Stimulated activated naive B cell treated with anti-CD40 and anti-IgM and Interleukin-4, amounts not matched to agents 10 μg/mL and 1 μg/mL and 100 μg/mL, for 72 hours (primary cell): ENCODE measurements at regions not wholly inside any gene's neighbourhood (a gene's known extent, or its start where the extent isn't known, plus 50 kb on each side); places are given as distances from the start of the nearest gene placed in this dataset.

Experiments used
- ATAC-seq, 2 donors: fragments of 150-1000 bp; cut with Tn5 transposase; replicated peaks; 2 replicates each; pipeline ENCODE4 v1.10.0; 2021; ENCODE audit warnings: moderate library complexity in 1 of 2
- DNase-seq: peaks from one replicate; pipeline ENCODE4 v3.0.0; 2021
- H3K27ac Mint-ChIP-seq: one replicate; pipeline ENCODE4 v1.8.0; 2022; ENCODE audit warnings: mild to moderate bottlenecking, mixed read lengths
- H3K27me3 Mint-ChIP-seq, 2 donors: one replicate each; pipeline ENCODE4 v1.8.0; 2022; ENCODE audit warnings: mixed read lengths in 2 of 2
- H3K36me3 Mint-ChIP-seq, 2 donors: one replicate each; pipeline ENCODE4 v1.8.0; 2022; ENCODE audit warnings: mixed read lengths in 2 of 2, mild to moderate bottlenecking in 1 of 2
- H3K4me1 Mint-ChIP-seq, 2 donors: one replicate each; pipeline ENCODE4 v1.8.0; 2022; ENCODE audit warnings: mixed read lengths in 2 of 2, mild to moderate bottlenecking in 1 of 2
- H3K4me3 Mint-ChIP-seq, 2 donors: one replicate each; pipeline ENCODE4 v1.8.0; 2022; ENCODE audit warnings: mild to moderate bottlenecking in 2 of 2, mixed read lengths in 2 of 2, moderate library complexity in 1 of 2
- H3K9me3 Mint-ChIP-seq, 2 donors: one replicate each; pipeline ENCODE4 v1.8.0; 2022; ENCODE audit warnings: mixed read lengths in 2 of 2, mild to moderate bottlenecking in 1 of 2

- ATAC-seq (no peak), DNase-seq (no peak)
- Mint-ChIP-seq H3K36me3 (no peaks in the 10 kb centered on the region), H3K4me3 (no peak overlapping the region), H3K27me3 (no peaks in the 10 kb centered on the region), H3K9me3 (peaks cover 4 to 6% of the 10 kb centered on the region in 2 donors), H3K4me1 (no peaks in the 10 kb centered on the region), H3K27ac (no peak overlapping the region)
Measured at GRCh38 chr16:5885521-5885920, 787.9 kb upstream of the EEF2KMT start.

GRCh38 chr16:5884996-5885395, 787.4 kb upstream of the EEF2KMT start:
- Mint-ChIP-seq H3K4me3 (no peak overlapping the region), H3K9me3 (peaks cover 4 to 6% of the 10 kb centered on the region in 2 donors), H3K4me1 (no peaks in the 10 kb centered on the region), H3K27ac (no peak overlapping the region), H3K36me3 (no peaks in the 10 kb centered on the region), H3K27me3 (no peaks in the 10 kb centered on the region)
- DNase-seq (no peak), ATAC-seq (no peak)

GRCh38 chr16:5884339-5884738, 786.7 kb upstream of the EEF2KMT start:
- Mint-ChIP-seq H3K27me3 (no peaks in the 10 kb centered on the region), H3K4me3 (no peak overlapping the region), H3K4me1 (no peaks in the 10 kb centered on the region), H3K9me3 (peaks cover 4 to 6% of the 10 kb centered on the region in 2 donors), H3K27ac (no peak overlapping the region), H3K36me3 (no peaks in the 10 kb centered on the region)
- no peak for ATAC-seq
- no peak for DNase-seq

- H3K27ac Mint-ChIP-seq, result no peak overlapping the region
- DNase-seq, result no peak
- no peak overlapping the region for H3K4me3 Mint-ChIP-seq
- no peaks in the 10 kb centered on the region for H3K36me3 Mint-ChIP-seq
- H3K9me3 Mint-ChIP-seq, result peaks cover 0 to 6% of the 10 kb centered on the region in 2 donors
- H3K27me3 Mint-ChIP-seq, result no peaks in the 10 kb centered on the region
- no peaks in the 10 kb centered on the region for H3K4me1 Mint-ChIP-seq
- ATAC-seq, result no peak
Measured at GRCh38 chr16:5882087-5882640, 784.6 kb upstream of the EEF2KMT start.

GRCh38 chr16:5875416-5875815, 777.8 kb upstream of the EEF2KMT start:
- DNase-seq (no peak), ATAC-seq (no peak)
- Mint-ChIP-seq H3K4me3 (no peak overlapping the region), H3K4me1 (no peaks in the 10 kb centered on the region), H3K27ac (no peak overlapping the region), H3K27me3 (peaks cover 0 to 1% of the 10 kb centered on the region in 2 donors), H3K36me3 (no peaks in the 10 kb centered on the region), H3K9me3 (peaks cover 0 to 6% of the 10 kb centered on the region in 2 donors)

- ATAC-seq (no peak), DNase-seq (no peak)
- Mint-ChIP-seq H3K9me3 (peaks cover 0 to 8% of the 10 kb centered on the region in 2 donors), H3K4me1 (no peaks in the 10 kb centered on the region), H3K4me3 (no peak overlapping the region), H3K36me3 (no peaks in the 10 kb centered on the region), H3K27ac (no peak overlapping the region), H3K27me3 (peaks cover 0 to 5% of the 10 kb centered on the region in 2 donors)
Measured at GRCh38 chr16:5874899-5875298, 777.3 kb upstream of the EEF2KMT start.

GRCh38 chr16:5873221-5873620, 775.6 kb upstream of the EEF2KMT start:
- no peak for ATAC-seq
- Mint-ChIP-seq H3K27ac (no peak overlapping the region), H3K27me3 (peaks cover 0 to 5% of the 10 kb centered on the region in 2 donors), H3K4me1 (no peaks in the 10 kb centered on the region), H3K9me3 (peaks cover 0 to 8% of the 10 kb centered on the region in 2 donors), H3K4me3 (no peak overlapping the region), H3K36me3 (no peaks in the 10 kb centered on the region)
- DNase-seq, result no peak

- peaks cover 0 to 5% of the 10 kb centered on the region in 2 donors for H3K27me3 Mint-ChIP-seq
- H3K36me3 Mint-ChIP-seq, result no peaks in the 10 kb centered on the region
- H3K9me3 Mint-ChIP-seq, result peaks cover 0 to 8% of the 10 kb centered on the region in 2 donors
- no peaks in the 10 kb centered on the region for H3K4me1 Mint-ChIP-seq
- no peak for DNase-seq
- ATAC-seq, result no peak
- H3K4me3 Mint-ChIP-seq, result no peak overlapping the region
- no peak overlapping the region for H3K27ac Mint-ChIP-seq
Measured at GRCh38 chr16:5870886-5871691, 773.5 kb upstream of the EEF2KMT start.

GRCh38 chr16:5867250-5867649, 769.7 kb upstream of the EEF2KMT start:
- peaks cover under 1 to 9% of the 10 kb centered on the region in 2 donors for H3K9me3 Mint-ChIP-seq
- no peak overlapping the region for H3K4me3 Mint-ChIP-seq
- no peaks in the 10 kb centered on the region for H3K4me1 Mint-ChIP-seq
- peaks cover 0 to 5% of the 10 kb centered on the region in 2 donors for H3K27me3 Mint-ChIP-seq
- no peak overlapping the region for H3K27ac Mint-ChIP-seq
- no peaks in the 10 kb centered on the region for H3K36me3 Mint-ChIP-seq
- DNase-seq (no peak), ATAC-seq (no peak)

- H3K36me3 Mint-ChIP-seq, result no peaks in the 10 kb centered on the region
Measured at GRCh38 chr16:5865236-5865635, 767.6 kb upstream of the EEF2KMT start.

GRCh38 chr16:5863071-5863606, 765.5 kb upstream of the EEF2KMT start:
- Mint-ChIP-seq H3K27me3 (peaks cover 0 to 7% of the 10 kb centered on the region in 2 donors), H3K36me3 (no peaks in the 10 kb centered on the region), H3K27ac (no peak overlapping the region), H3K4me3 (no peak overlapping the region), H3K4me1 (no peaks in the 10 kb centered on the region), H3K9me3 (peaks cover 3 to 8% of the 10 kb centered on the region in 2 donors)
- DNase-seq (no peak), ATAC-seq (no peak)

More at GRCh38 chr16:5865236-5865635, 767.6 kb upstream of the EEF2KMT start:
- no peak overlapping the region for H3K27ac Mint-ChIP-seq
- ATAC-seq (no peak), DNase-seq (no peak)
- H3K27me3 Mint-ChIP-seq, result peaks cover 0 to 2% of the 10 kb centered on the region in 2 donors
- no peak overlapping the region for H3K4me3 Mint-ChIP-seq
- no peaks in the 10 kb centered on the region for H3K4me1 Mint-ChIP-seq
- H3K9me3 Mint-ChIP-seq, result peaks cover 3 to 10% of the 10 kb centered on the region in 2 donors

GRCh38 chr16:5862103-5862840, 764.7 kb upstream of the EEF2KMT start:
- no peak for DNase-seq
- no peaks in the 10 kb centered on the region for H3K36me3 Mint-ChIP-seq
- ATAC-seq, result no peak
- H3K9me3 Mint-ChIP-seq, result peaks cover 3 to 7% of the 10 kb centered on the region in 2 donors
- peaks cover 0 to 9% of the 10 kb centered on the region in 2 donors for H3K27me3 Mint-ChIP-seq
- no peak overlapping the region for H3K27ac Mint-ChIP-seq
- H3K4me3 Mint-ChIP-seq, result no peak overlapping the region
- no peaks in the 10 kb centered on the region for H3K4me1 Mint-ChIP-seq

GRCh38 chr16:5861241-5861640, 763.6 kb upstream of the EEF2KMT start:
- Mint-ChIP-seq H3K9me3 (peaks cover 3 to 7% of the 10 kb centered on the region in 2 donors), H3K36me3 (no peaks in the 10 kb centered on the region), H3K27me3 (peaks cover 0 to 9% of the 10 kb centered on the region in 2 donors), H3K4me1 (no peaks in the 10 kb centered on the region), H3K4me3 (no peak overlapping the region), H3K27ac (no peak overlapping the region)
- ATAC-seq, result no peak
- DNase-seq, result no peak

GRCh38 chr16:5858180-5858579, 760.6 kb upstream of the EEF2KMT start:
- Mint-ChIP-seq H3K36me3 (no peaks in the 10 kb centered on the region), H3K27me3 (peaks cover 0 to 9% of the 10 kb centered on the region in 2 donors), H3K4me1 (no peaks in the 10 kb centered on the region), H3K4me3 (no peak overlapping the region), H3K27ac (no peak overlapping the region), H3K9me3 (peaks cover 7 to 8% of the 10 kb centered on the region in 2 donors)
- DNase-seq (no peak), ATAC-seq (no peak)
